ENCODE measurements at regions not wholly inside any gene's neighbourhood (a gene's known extent, or its start where the extent isn't known, plus 50 kb on each side); places are given as distances from the start of the nearest gene placed in this dataset.
A peak's percentile ranks its signal among the peaks of the same experiment; 100 is the strongest.

DNA sequence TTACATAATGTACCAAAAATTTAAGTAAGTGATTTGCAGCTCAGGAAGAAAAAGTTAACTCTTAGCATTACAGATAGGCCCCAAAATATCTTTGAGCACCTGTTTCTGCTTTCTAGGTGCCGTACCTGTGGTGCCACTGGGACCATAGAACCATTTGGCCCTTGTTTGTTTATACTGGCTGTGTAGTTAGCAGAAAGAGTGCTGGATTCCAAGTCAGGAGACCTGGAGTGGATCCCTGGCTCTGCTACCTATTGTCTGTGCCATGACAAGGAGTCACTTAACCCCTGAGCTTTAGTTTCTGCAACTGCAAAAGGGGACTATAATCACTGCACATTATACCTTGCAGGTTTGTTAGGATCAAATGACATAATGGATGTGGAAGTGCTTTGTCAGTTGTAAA is 137.8 kb upstream of the GPR101 start:
- POLR2A ChIA-PET, result no interaction called here
- Histone ChIP-seq H3K36me3 (ENCODE audit: control insufficient read depth, insufficient read depth, low read length) (no peaks in the 10 kb centered on the region), H3K4me1 (ENCODE audit: control insufficient read depth, insufficient read depth, low read length) (no peaks in the 10 kb centered on the region), H3K4me3 (ENCODE audit: low read depth in 2 of 2, low read length in 2 of 2) (no peak overlapping the region), H3K27ac (ENCODE audit: low read length) (no peak overlapping the region), H3K9me3 (ENCODE audit: control insufficient read depth, insufficient read depth, low read depth, low read length) (no peaks in the 10 kb centered on the region), H3K27me3 (ENCODE audit: control insufficient read depth, insufficient read depth, low read length) (peaks cover 4% of the 10 kb centered on the region)
- CTCF ChIA-PET, result no interaction called here
- in situ Hi-C loops (cut with HindIII; ENCODE audit: low pct_unique_long_range_greater_than_20kb, low sequenced_read_pairs), result no loop called here
- no peak for ATAC-seq
- no peak for DNase-seq (ENCODE audit: low read depth, low spot score)
- TF ChIP-seq POLR2AphosphoS5 (IDR thresholded peaks at IDR 0.05; ENCODE audit: low read depth, low read length) (no peak), SIN3A (IDR thresholded peaks at IDR 0.05; ENCODE audit: borderline replicate concordance, insufficient read depth, low read depth, low read length) (no peak), TCF7L2 (IDR thresholded peaks at IDR 0.05; ENCODE audit: low read depth, low read length) (no peak)
- TF ChIP-seq, protein P1, sequence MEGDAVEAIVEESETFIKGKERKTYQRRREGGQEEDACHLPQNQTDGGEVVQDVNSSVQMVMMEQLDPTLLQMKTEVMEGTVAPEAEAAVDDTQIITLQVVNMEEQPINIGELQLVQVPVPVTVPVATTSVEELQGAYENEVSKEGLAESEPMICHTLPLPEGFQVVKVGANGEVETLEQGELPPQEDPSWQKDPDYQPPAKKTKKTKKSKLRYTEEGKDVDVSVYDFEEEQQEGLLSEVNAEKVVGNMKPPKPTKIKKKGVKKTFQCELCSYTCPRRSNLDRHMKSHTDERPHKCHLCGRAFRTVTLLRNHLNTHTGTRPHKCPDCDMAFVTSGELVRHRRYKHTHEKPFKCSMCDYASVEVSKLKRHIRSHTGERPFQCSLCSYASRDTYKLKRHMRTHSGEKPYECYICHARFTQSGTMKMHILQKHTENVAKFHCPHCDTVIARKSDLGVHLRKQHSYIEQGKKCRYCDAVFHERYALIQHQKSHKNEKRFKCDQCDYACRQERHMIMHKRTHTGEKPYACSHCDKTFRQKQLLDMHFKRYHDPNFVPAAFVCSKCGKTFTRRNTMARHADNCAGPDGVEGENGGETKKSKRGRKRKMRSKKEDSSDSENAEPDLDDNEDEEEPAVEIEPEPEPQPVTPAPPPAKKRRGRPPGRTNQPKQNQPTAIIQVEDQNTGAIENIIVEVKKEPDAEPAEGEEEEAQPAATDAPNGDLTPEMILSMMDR (IDR thresholded peaks at IDR 0.05), result no peak
- TF ChIP-seq, protein P2, sequence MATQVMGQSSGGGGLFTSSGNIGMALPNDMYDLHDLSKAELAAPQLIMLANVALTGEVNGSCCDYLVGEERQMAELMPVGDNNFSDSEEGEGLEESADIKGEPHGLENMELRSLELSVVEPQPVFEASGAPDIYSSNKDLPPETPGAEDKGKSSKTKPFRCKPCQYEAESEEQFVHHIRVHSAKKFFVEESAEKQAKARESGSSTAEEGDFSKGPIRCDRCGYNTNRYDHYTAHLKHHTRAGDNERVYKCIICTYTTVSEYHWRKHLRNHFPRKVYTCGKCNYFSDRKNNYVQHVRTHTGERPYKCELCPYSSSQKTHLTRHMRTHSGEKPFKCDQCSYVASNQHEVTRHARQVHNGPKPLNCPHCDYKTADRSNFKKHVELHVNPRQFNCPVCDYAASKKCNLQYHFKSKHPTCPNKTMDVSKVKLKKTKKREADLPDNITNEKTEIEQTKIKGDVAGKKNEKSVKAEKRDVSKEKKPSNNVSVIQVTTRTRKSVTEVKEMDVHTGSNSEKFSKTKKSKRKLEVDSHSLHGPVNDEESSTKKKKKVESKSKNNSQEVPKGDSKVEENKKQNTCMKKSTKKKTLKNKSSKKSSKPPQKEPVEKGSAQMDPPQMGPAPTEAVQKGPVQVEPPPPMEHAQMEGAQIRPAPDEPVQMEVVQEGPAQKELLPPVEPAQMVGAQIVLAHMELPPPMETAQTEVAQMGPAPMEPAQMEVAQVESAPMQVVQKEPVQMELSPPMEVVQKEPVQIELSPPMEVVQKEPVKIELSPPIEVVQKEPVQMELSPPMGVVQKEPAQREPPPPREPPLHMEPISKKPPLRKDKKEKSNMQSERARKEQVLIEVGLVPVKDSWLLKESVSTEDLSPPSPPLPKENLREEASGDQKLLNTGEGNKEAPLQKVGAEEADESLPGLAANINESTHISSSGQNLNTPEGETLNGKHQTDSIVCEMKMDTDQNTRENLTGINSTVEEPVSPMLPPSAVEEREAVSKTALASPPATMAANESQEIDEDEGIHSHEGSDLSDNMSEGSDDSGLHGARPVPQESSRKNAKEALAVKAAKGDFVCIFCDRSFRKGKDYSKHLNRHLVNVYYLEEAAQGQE (IDR thresholded peaks at IDR 0.05; ENCODE audit: insufficient read depth in 1 of 2, low read depth in 2 of 2, low read length in 1 of 2), result no peak
- intact Hi-C loops (cut with micrococcal nuclease; ENCODE audit: unreplicated experiment), result no loop called here
- BruUV-seq (replicated peaks), result no TSS peak

DNA sequence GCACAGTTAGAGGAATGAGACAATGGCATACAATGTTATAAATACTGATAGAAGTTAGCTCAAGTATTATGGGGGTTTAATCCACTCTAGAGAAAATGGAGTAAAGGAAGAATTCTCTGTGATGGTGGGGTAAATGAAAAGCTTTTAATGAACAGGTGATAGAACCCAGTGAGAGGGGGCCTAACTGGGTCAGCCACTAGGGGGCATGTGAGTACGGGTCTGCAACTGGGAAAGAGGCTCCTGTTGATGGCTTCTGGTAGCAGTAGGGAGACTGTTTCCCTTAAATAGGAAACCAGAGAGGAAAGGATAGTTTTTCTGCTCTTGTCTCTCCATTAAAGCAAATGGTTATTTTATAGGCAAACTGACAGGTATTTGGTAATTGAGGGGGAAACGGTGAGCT is 132.8 kb upstream of the GPR101 start:
- in situ Hi-C loops (cut with HindIII; ENCODE audit: low pct_unique_long_range_greater_than_20kb, low sequenced_read_pairs), result no loop called here
- POLR2A ChIA-PET, result no interaction called here
- H3K36me3 ChIP-seq (ENCODE audit: control insufficient read depth, insufficient read depth, low read length), result no peaks in the 10 kb centered on the region

More for the DNA sequence above, 132.8 kb upstream of the GPR101 start:
- no peak overlapping the region for H3K4me3 ChIP-seq (ENCODE audit: low read depth in 2 of 2, low read length in 2 of 2)
- TF ChIP-seq, protein P1 (IDR thresholded peaks at IDR 0.05), result peak; percentile 51
- no peak for TF ChIP-seq TCF7L2 (IDR thresholded peaks at IDR 0.05; ENCODE audit: low read depth, low read length)
- ATAC-seq, result no peak
- no peaks in the 10 kb centered on the region for H3K9me3 ChIP-seq (ENCODE audit: control insufficient read depth, insufficient read depth, low read depth, low read length)
- no peaks in the 10 kb centered on the region for H3K4me1 ChIP-seq (ENCODE audit: control insufficient read depth, insufficient read depth, low read length)
- no peak overlapping the region for H3K27ac ChIP-seq (ENCODE audit: low read length)
- intact Hi-C loops (cut with micrococcal nuclease; ENCODE audit: unreplicated experiment), result no loop called here
- no TSS peak for BruUV-seq (replicated peaks)
- peaks cover 5% of the 10 kb centered on the region for H3K27me3 ChIP-seq (ENCODE audit: control insufficient read depth, insufficient read depth, low read length)
- CTCF ChIA-PET, result no interaction called here
- no peak for DNase-seq (ENCODE audit: low read depth, low spot score)
